A673 (cell line): ENCODE measurements at regions not wholly inside any gene's neighbourhood (a gene's known extent, or its start where the extent isn't known, plus 50 kb on each side); places are given as distances from the start of the nearest gene placed in this dataset.

Experiments
- BruUV-seq: library from RNA; stranded (reverse); fragments of 400-500 nt; replicated peaks from 2 replicates; lab custom pipeline; 2021; lab: Mats Ljungman, UMichigan
- CTCF ChIA-PET: fragments of 300-600 bp; sonication (Branson Sonifier 250); formaldehyde crosslinking; loops from one replicate; lab custom pipeline; 2022; ENCODE audit warnings: antibody characterized with exemption; lab: Charles Lee
- POLR2A ChIA-PET: fragments of 300-600 bp; sonication (Branson Sonifier 250); formaldehyde crosslinking; loops from one replicate; lab custom pipeline; 2022; ENCODE audit warnings: antibody characterized with exemption; ENCODE audit not compliant: low non-redundant PET; lab: Charles Lee
- DNase-seq: peaks from one replicate; pipeline ENCODE4 v3.0.0-alpha.2; 2015; ENCODE audit warnings: low spot score
- H3K27ac ChIP-seq: fragments of 200-600 bp; sonication (generic); 2 replicates; pipeline ENCODE4 v1.5.1; 2016; ENCODE audit warnings: mixed run types, low read depth, mild to moderate bottlenecking, mixed read lengths, antibody characterized with exemption, low read length; ENCODE audit not compliant: poor library complexity, severe bottlenecking
- H3K27me3 ChIP-seq: fragments of 200-600 bp; sonication (generic); replicated peaks from 2 replicates; pipeline ENCODE4 v1.6.1; 2017; ENCODE audit warnings: mixed run types, low read depth, mild to moderate bottlenecking, mixed read lengths, antibody characterized with exemption, low read length; ENCODE audit not compliant: insufficient read depth, poor library complexity
- H3K36me3 ChIP-seq: fragments of 200-600 bp; sonication (generic); 2 replicates; pipeline ENCODE4 v1.6.1; 2016; ENCODE audit warnings: mixed run types, mild to moderate bottlenecking, mixed read lengths, antibody characterized with exemption, low read length; ENCODE audit not compliant: insufficient read depth, poor library complexity, severe bottlenecking
- H3K4me1 ChIP-seq: fragments of 200-600 bp; sonication (generic); 2 replicates; pipeline ENCODE4 v1.6.1; 2017; ENCODE audit warnings: mixed run types, mild to moderate bottlenecking, mixed read lengths, antibody characterized with exemption, low read length; ENCODE audit not compliant: insufficient read depth, poor library complexity, severe bottlenecking
- H3K4me3 ChIP-seq: fragments of 200-600 bp; sonication (generic); 2 replicates; pipeline ENCODE4 v1.5.1; 2016; ENCODE audit warnings: low read depth, mixed run types, mild to moderate bottlenecking, mixed read lengths, low read length; ENCODE audit not compliant: poor library complexity, severe bottlenecking
- H3K9me3 ChIP-seq: fragments of 200-600 bp; sonication (generic); 2 replicates; pipeline ENCODE4 v1.6.1; 2016; ENCODE audit warnings: mixed run types, low read depth, mild to moderate bottlenecking, mixed read lengths, antibody characterized with exemption, low read length; ENCODE audit not compliant: poor library complexity, severe bottlenecking
- CTCF ChIP-seq: fragments of 300-800, 200-600 bp; sonication (generic); conservative IDR thresholded peaks from 2 replicates; pipeline ENCODE4 v1.5.1; 2017; ENCODE audit warnings: low read depth, mild to moderate bottlenecking, antibody characterized with exemption, low read length, moderate library complexity, mixed read lengths
- EZH2 ChIP-seq: fragments of 200-600 bp; sonication (generic); IDR thresholded peaks from 2 replicates; pipeline ENCODE4 v1.6.1; 2017; ENCODE audit warnings: borderline replicate concordance, low read depth, mild to moderate bottlenecking, mixed read lengths, antibody characterized with exemption, low read length; ENCODE audit not compliant: poor library complexity, severe bottlenecking
- intact Hi-C: fragments of 100-400 bp; cut with micrococcal nuclease; formaldehyde crosslinking; loops from one replicate; pipeline ENCODE4 v1.10.0; 2022; ENCODE audit not compliant: unreplicated experiment

- ChIA-PET CTCF (no interaction called here), POLR2A (interaction anchor here (0.5 kb wide), 1 partner anchor 29 kb away, joined by 3 read pairs; no protein-coding TSS in a partner anchor)
- H3K27ac ChIP-seq, result no peak overlapping the region
- H3K4me1 ChIP-seq, result no peaks in the 10 kb centered on the region
- no peak overlapping the region for H3K4me3 ChIP-seq
- peaks cover 92% of the 10 kb centered on the region for H3K27me3 ChIP-seq
- TF ChIP-seq CTCF (no peak), EZH2 (no peak)
- BruUV-seq, result no TSS peak
- intact Hi-C loops, result no loop called here
- H3K9me3 ChIP-seq, result no peaks in the 10 kb centered on the region
- H3K36me3 ChIP-seq, result no peaks in the 10 kb centered on the region
- no peak for DNase-seq
These were observed 91.3 kb upstream of the COPS8 start for GRCh38 chr2:236994361-236994760.

GRCh38 chr2:236997069-236997715 lies 88.5 kb upstream of the COPS8 start:
- intact Hi-C loops, result no loop called here
- Histone ChIP-seq H3K27me3 (peaks cover 65% of the 10 kb centered on the region), H3K9me3 (no peaks in the 10 kb centered on the region), H3K36me3 (no peaks in the 10 kb centered on the region), H3K4me3 (no peak overlapping the region), H3K4me1 (no peaks in the 10 kb centered on the region), H3K27ac (no peak overlapping the region)
- POLR2A ChIA-PET, result no interaction called here
- no peak for TF ChIP-seq CTCF
- no peak for TF ChIP-seq EZH2
- no TSS peak for BruUV-seq
- CTCF ChIA-PET, result no interaction called here
- no peak for DNase-seq

GRCh38 chr2:236998236-236998635 lies 87.5 kb upstream of the COPS8 start:
- no peaks in the 10 kb centered on the region for H3K36me3 ChIP-seq
- POLR2A ChIA-PET, result no interaction called here
- no TSS peak for BruUV-seq
- TF ChIP-seq CTCF (no peak), EZH2 (no peak)
- no peak overlapping the region for H3K27ac ChIP-seq
- H3K9me3 ChIP-seq, result no peaks in the 10 kb centered on the region
- no peak for DNase-seq
- no peaks in the 10 kb centered on the region for H3K4me1 ChIP-seq
- CTCF ChIA-PET, result no interaction called here
- H3K4me3 ChIP-seq, result no peak overlapping the region
- intact Hi-C loops, result no loop called here
- peaks cover 64% of the 10 kb centered on the region for H3K27me3 ChIP-seq
